Thyroid gland (tissue), 4 donors: ENCODE measurements at regions not wholly inside any gene's neighbourhood (a gene's known extent, or its start where the extent isn't known, plus 50 kb on each side); places are given as distances from the start of the nearest gene placed in this dataset.

ENCODE experiments used
- DNase-seq, 2 donors: peaks; one replicate each; pipeline ENCODE4 v3.0.0-alpha.2; 2019
- H3K27ac ChIP-seq, 3 donors: fragments of 200-600 bp; sonication (generic); 1 replicate in 2 of 3; 2 replicates in 1 of 3; pipeline ENCODE4 v1.5.1; 2016 to 2019; ENCODE audit warnings: mild to moderate bottlenecking in 1 of 3, moderate library complexity in 1 of 3
- H3K27me3 ChIP-seq: fragments of 200-600 bp; sonication (generic); one replicate; pipeline ENCODE4 v1.5.1; 2019
- H3K36me3 ChIP-seq, 2 donors: fragments of 200-600 bp; sonication (generic); one replicate each; pipeline ENCODE4 v1.5.1; 2016 to 2019
- H3K4me1 ChIP-seq, 2 donors: fragments of 200-600 bp; sonication (generic); one replicate each; pipeline ENCODE4 v1.5.1; 2017 to 2019
- H3K4me3 ChIP-seq, 3 donors: fragments of 200-600 bp; sonication (generic); replicated peaks in 1 of 3; 1 replicate in 2 of 3; 2 replicates in 1 of 3; pipeline ENCODE4 v1.5.1; 2016; ENCODE audit warnings: mild to moderate bottlenecking in 1 of 3
- H3K9me3 ChIP-seq: fragments of 200-600 bp; sonication (generic); one replicate; pipeline ENCODE4 v1.5.1; 2017
- POLR2A ChIP-seq, 2 donors: fragments of 450-650 bp; IDR thresholded peaks; one replicate each; pipeline ENCODE4 v1.6.1; 2017; ENCODE audit warnings: antibody characterized with exemption in 2 of 2, mild to moderate bottlenecking in 2 of 2, moderate library complexity in 1 of 2
- whole genome bisulfite sequencing, 2 donors: methylation state at CpG; one replicate each; pipeline ENCODE4 v1.1.5; 2017; 5-methylcytosine and 5-hydroxymethylcytosine counted together
- intact Hi-C: fragments of 100-400 bp; cut with DNase I; formaldehyde crosslinking; loops from one replicate; pipeline ENCODE4 v1.15.1; 2023
- TF ChIP-seq, protein P1 (sequence below), 6 experiments: fragments of 200-600 bp in 3 of 6; fragments of 450-650 bp in 3 of 6; sonication (generic) in 3 of 6; IDR thresholded peaks; one replicate each; pipeline ENCODE4 v1.5.1; 2016 to 2019; ENCODE audit warnings: antibody characterized with exemption in 6 of 6, mild to moderate bottlenecking in 2 of 6, inconsistent platforms in 1 of 6, moderate library complexity in 1 of 6

- no peaks in the 10 kb centered on the region for H3K36me3 ChIP-seq
- intact Hi-C loops, result no loop called here
- H3K4me1 ChIP-seq, result no peaks in the 10 kb centered on the region
- H3K27me3 ChIP-seq, result no peaks in the 10 kb centered on the region
- no peak overlapping the region for H3K4me3 ChIP-seq
- DNase-seq, result no peak
- TF ChIP-seq POLR2A (IDR thresholded peaks at IDR 0.05), result no peak
- TF ChIP-seq, protein P1, sequence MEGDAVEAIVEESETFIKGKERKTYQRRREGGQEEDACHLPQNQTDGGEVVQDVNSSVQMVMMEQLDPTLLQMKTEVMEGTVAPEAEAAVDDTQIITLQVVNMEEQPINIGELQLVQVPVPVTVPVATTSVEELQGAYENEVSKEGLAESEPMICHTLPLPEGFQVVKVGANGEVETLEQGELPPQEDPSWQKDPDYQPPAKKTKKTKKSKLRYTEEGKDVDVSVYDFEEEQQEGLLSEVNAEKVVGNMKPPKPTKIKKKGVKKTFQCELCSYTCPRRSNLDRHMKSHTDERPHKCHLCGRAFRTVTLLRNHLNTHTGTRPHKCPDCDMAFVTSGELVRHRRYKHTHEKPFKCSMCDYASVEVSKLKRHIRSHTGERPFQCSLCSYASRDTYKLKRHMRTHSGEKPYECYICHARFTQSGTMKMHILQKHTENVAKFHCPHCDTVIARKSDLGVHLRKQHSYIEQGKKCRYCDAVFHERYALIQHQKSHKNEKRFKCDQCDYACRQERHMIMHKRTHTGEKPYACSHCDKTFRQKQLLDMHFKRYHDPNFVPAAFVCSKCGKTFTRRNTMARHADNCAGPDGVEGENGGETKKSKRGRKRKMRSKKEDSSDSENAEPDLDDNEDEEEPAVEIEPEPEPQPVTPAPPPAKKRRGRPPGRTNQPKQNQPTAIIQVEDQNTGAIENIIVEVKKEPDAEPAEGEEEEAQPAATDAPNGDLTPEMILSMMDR (IDR thresholded peaks at IDR 0.05), result no peak
- no peak overlapping the region for H3K27ac ChIP-seq
- 72 to 92% methylated on average over 2 of the region's 3 CpGs for WGBS, 2 donors
- H3K9me3 ChIP-seq, result no peaks in the 10 kb centered on the region
Measured at GRCh38 chrY:9041474-9041873, 295.8 kb upstream of the TSPY4 start.
